ENCODE measurements at regions not wholly inside any gene's neighbourhood (a gene's known extent, or its start where the extent isn't known, plus 50 kb on each side); places are given as distances from the start of the nearest gene placed in this dataset.

DNA sequence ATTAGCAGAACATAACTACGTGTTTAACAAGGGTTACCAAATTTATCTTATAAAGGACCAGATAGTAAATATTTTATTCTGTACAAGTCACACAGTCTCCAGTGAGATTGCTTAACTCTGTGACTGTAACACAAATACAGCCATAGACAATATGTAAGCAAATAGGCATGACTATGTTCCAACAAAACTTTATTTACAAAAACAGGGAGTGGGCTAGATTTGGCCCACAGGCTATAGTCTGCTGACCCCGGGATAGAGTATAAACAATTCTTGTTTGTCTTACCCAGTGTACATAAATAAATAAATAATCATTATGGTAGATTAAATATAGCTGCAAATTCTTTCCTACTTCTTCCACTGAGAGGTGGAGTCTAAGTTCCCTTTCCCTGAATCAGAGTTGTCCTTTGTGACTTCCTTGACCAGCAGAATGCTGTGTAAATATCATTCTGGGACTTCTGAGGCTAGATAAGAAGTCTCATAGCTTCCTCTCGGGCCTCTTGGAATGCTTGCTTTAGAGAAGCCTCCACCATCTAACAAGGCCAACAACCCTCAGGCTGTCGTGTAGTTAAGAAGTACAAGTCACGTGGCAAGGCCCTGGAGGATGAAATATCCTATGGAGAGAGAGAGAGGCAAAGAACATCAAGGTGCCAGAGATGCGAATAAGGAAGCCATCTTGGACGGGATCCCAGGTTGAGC, 59.1 kb upstream of the TMEM244 start:
- DNase-seq (ENCODE audit: low read depth in 2 of 2), result no peak

DNA sequence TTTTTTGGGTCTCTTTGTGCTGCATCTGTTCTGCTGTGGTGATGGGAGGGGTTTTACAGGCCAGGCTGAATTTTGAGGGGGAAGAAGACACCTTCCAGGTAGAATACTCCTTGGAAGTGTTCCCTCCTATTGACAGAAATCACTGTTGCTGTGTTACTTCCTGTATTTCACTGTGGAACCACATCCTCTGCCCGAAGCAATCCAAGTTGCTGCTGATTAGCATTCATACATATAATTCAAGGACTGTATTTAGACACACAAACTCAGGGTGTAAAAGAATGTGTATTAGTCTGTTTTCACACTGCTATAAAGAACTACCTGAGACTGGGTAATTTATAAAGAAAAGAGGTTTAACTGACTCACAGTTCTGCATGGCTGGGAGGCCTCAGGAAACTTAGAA, 50.6 kb upstream of the TMEM244 start:
- no peak for DNase-seq (ENCODE audit: low read depth in 2 of 2)

Measured in stimulated activated CD4-positive, alpha-beta T cell treated with anti-CD3 and anti-CD28 coated beads, Interleukin-15, amount 100 ng/mL, for 48 hours (primary cell).